ENCODE measurements at regions not wholly inside any gene's neighbourhood (a gene's known extent, or its start where the extent isn't known, plus 50 kb on each side); places are given as distances from the start of the nearest gene placed in this dataset.

DNA sequence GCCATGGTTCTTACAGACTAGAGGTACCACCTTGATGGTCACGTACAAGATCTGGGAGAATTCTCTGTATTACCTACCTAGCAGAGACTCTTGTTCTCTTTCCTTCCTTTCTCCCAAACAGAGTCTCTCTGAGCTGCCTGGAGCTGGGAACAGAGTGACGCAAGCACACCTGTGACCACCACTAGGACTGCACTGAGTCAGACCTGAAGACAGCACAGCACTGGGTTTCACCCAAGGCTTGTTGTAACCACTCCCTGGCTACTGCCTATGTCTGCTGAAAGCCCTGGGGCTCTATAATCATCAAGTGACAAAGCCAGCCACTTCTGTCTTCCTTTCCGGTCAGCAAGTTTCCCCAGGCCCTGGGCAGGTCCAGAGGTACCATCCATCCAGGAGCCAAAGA lies 293.3 kb upstream of the CNTN4 start:
- no peaks in the 10 kb centered on the region for H4K20me1 ChIP-seq (replicated peaks; ENCODE audit: control insufficient read depth, insufficient read depth, low read length)
- ChIA-PET POLR2A (no interaction called here), CTCF (ENCODE audit: low intra/inter-chr PET ratio) (no interaction called here)
- ATAC-seq (no peak), FAIRE-seq (no peak), DNase-seq (ENCODE audit: extremely low read depth in 1 of 4, low spot score in 3 of 4) (no peak)
- H3K4me1 ChIP-seq (replicated peaks in 1 of 2; ENCODE audit: control insufficient read depth in 2 of 2, insufficient read depth in 2 of 2, low read length in 2 of 2), result no peaks in the 10 kb centered on the region
- in situ Hi-C loops (cut with MboI) (no loop called here), intact Hi-C loops (cut with micrococcal nuclease) (no loop called here)
- H3K36me3 ChIP-seq (ENCODE audit: control insufficient read depth, insufficient read depth, low read length), result no peaks in the 10 kb centered on the region
- H3K4me3 ChIP-seq, result no peak overlapping the region
- no peak overlapping the region for H3K4me2 ChIP-seq (ENCODE audit: insufficient read depth, low read length)
- H3K9ac ChIP-seq (ENCODE audit: insufficient read depth in 1 of 2, low read depth in 2 of 2, low read length in 2 of 2), result no peak overlapping the region
- no peaks in the 10 kb centered on the region for H3K79me2 ChIP-seq (ENCODE audit: control insufficient read depth, insufficient read depth, low read length)
- H3K27me3 ChIP-seq (ENCODE audit: control insufficient read depth in 2 of 2, insufficient read depth in 2 of 2, low read length in 2 of 2), result no peaks in the 10 kb centered on the region
- no peak for TF ChIP-seq MYC (IDR thresholded peaks at IDR 0.05; ENCODE audit: low read depth, low read length)
- TF ChIP-seq MYC (CRISPR knock-in tag; IDR thresholded peaks at IDR 0.05; ENCODE audit: borderline replicate concordance, low read depth), result no peak
- no peak for TF ChIP-seq ZNF717 (CRISPR knock-in tag; IDR thresholded peaks at IDR 0.05)
- no peak for TF ChIP-seq POLR2AphosphoS2 (IDR thresholded peaks at IDR 0.05; ENCODE audit: low read length)
- no peak for TF ChIP-seq CREM (IDR thresholded peaks at IDR 0.05; ENCODE audit: low read depth)
- TF ChIP-seq NFYB (IDR thresholded peaks at IDR 0.05; ENCODE audit: extremely low read depth, insufficient read length), result no peak
- no peak for TF ChIP-seq ZNF584 (CRISPR knock-in tag; IDR thresholded peaks at IDR 0.05; ENCODE audit: low read depth)
- TF ChIP-seq CSDE1 (IDR thresholded peaks at IDR 0.05), result no peak
- no peak for TF ChIP-seq CCNT2 (IDR thresholded peaks at IDR 0.05; ENCODE audit: borderline replicate concordance, extremely low read depth, insufficient read length, low read depth, low read length)
- no peak for TF ChIP-seq CBX3 (IDR thresholded peaks at IDR 0.05; ENCODE audit: borderline replicate concordance in 1 of 2, low read length in 2 of 2)
- TF ChIP-seq RBM34 (IDR thresholded peaks at IDR 0.05; ENCODE audit: borderline replicate concordance, insufficient read depth, low read length), result no peak
- no peak for TF ChIP-seq PML (IDR thresholded peaks at IDR 0.05; ENCODE audit: low read length)
- no peak for TF ChIP-seq HLTF (IDR thresholded peaks at IDR 0.05)
- no peak for TF ChIP-seq NCOA2 (IDR thresholded peaks at IDR 0.05; ENCODE audit: partially characterized antibody in 2 of 2)
- no peak for TF ChIP-seq FOXM1 (IDR thresholded peaks at IDR 0.05; ENCODE audit: low read depth)
- no peak for TF ChIP-seq FOXM1 (CRISPR knock-in tag; IDR thresholded peaks at IDR 0.05; ENCODE audit: low read depth)
- TF ChIP-seq HMG20A (CRISPR knock-in tag; conservative IDR thresholded peaks at IDR 0.05), result no peak
- TF ChIP-seq, protein P1, sequence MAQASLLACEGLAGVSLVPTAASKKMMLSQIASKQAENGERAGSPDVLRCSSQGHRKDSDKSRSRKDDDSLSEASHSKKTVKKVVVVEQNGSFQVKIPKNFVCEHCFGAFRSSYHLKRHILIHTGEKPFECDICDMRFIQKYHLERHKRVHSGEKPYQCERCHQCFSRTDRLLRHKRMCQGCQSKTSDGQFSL (CRISPR knock-in tag; IDR thresholded peaks at IDR 0.05), result no peak
- TF ChIP-seq, protein P1 (tag; IDR thresholded peaks at IDR 0.05), result no peak
- BruUV-seq (replicated peaks), result no TSS peak
- H3K9me3 ChIP-seq (replicated peaks; ENCODE audit: control insufficient read depth, insufficient read depth, low read depth, low read length), result peaks cover 6% of the 10 kb centered on the region; the same call in 1 of the 2 replicates
- 3% methylated on average over 3 of the region's 3 CpGs for WGBS (ENCODE audit: insufficient coverage, low coverage, missing lambda C conversion rate)
- H2AFZ ChIP-seq (ENCODE audit: low read depth, low read length), result no peak overlapping the region
- H3K9me1 ChIP-seq (ENCODE audit: control insufficient read depth, insufficient read depth, low read length), result no peaks in the 10 kb centered on the region
- H3K27ac ChIP-seq (ENCODE audit: extremely low read depth, low read depth, low read length), result no peak overlapping the region
